Caco-2 (cell line): ENCODE measurements at regions not wholly inside any gene's neighbourhood (a gene's known extent, or its start where the extent isn't known, plus 50 kb on each side); places are given as distances from the start of the nearest gene placed in this dataset.
"Not testable (repeated sequence)": the region's sequence is repeated elsewhere in the genome, so short reads cannot be mapped to it uniquely, and the experiment has no call there.

Experiments used
- BruUV-seq: library from RNA; stranded (reverse); fragments of 400-500 nt; replicated peaks from 2 replicates; lab custom pipeline; 2021; lab: Mats Ljungman, UMichigan
- CTCF ChIA-PET: fragments of 300-600 bp; sonication (Branson Sonifier 250); formaldehyde crosslinking; loops from one replicate; lab custom pipeline; 2022; ENCODE audit warnings: antibody characterized with exemption; lab: Charles Lee
- POLR2A ChIA-PET: fragments of 300-600 bp; sonication (Branson Sonifier 250); formaldehyde crosslinking; loops from one replicate; lab custom pipeline; 2022; ENCODE audit warnings: antibody characterized with exemption; lab: Charles Lee
- DNase-seq, 2 experiments: peaks; one replicate each; pipeline versions ENCODE4 v3.0.0 to v3.0.0-alpha.2; 2020 to 2022
- H3K27me3 ChIP-seq: replicated peaks from 2 replicates; pipeline ENCODE4 v1.6.0; 2011; ENCODE audit warnings: low read length; ENCODE audit not compliant: control insufficient read depth, insufficient read depth
- H3K36me3 ChIP-seq: 2 replicates; pipeline ENCODE4 v1.5.1; 2011; ENCODE audit warnings: low read length; ENCODE audit not compliant: control insufficient read depth, insufficient read depth
- H3K4me1 ChIP-seq: fragments of 250-450 bp; sonication (Bioruptor Pico); 2 replicates; pipeline ENCODE4 v1.5.1; 2020; ENCODE audit warnings: mild to moderate bottlenecking
- H3K4me3 ChIP-seq: 2 replicates; pipeline ENCODE4 v1.5.1; 2011; ENCODE audit warnings: low read depth, mild to moderate bottlenecking, control low read depth, low read length
- H3K9me3 ChIP-seq: fragments of 250-450 bp; sonication (Bioruptor Pico); 2 replicates; pipeline ENCODE4 v1.5.1; 2020; ENCODE audit warnings: mild to moderate bottlenecking, moderate library complexity
- H3K27ac Mint-ChIP-seq: one replicate; pipeline ENCODE4 v1.8.0; 2022; ENCODE audit warnings: mixed read lengths; ENCODE audit not compliant: unreplicated experiment
- H3K27me3 Mint-ChIP-seq: one replicate; pipeline ENCODE4 v1.8.0; 2022; ENCODE audit warnings: mixed read lengths; ENCODE audit not compliant: insufficient read depth, unreplicated experiment
- H3K36me3 Mint-ChIP-seq: one replicate; pipeline ENCODE4 v1.8.0; 2022; ENCODE audit warnings: mild to moderate bottlenecking, mixed read lengths; ENCODE audit not compliant: insufficient read depth, unreplicated experiment
- H3K4me1 Mint-ChIP-seq: one replicate; pipeline ENCODE4 v1.8.0; 2022; ENCODE audit warnings: low read depth, mixed read lengths; ENCODE audit not compliant: unreplicated experiment
- H3K4me3 Mint-ChIP-seq: one replicate; pipeline ENCODE4 v1.8.0; 2022; ENCODE audit warnings: mild to moderate bottlenecking, moderate library complexity, mixed read lengths; ENCODE audit not compliant: unreplicated experiment
- H3K9me3 Mint-ChIP-seq: one replicate; pipeline ENCODE4 v1.8.0; 2022; ENCODE audit warnings: mixed read lengths; ENCODE audit not compliant: unreplicated experiment
- intact Hi-C: fragments of 100-400 bp; cut with micrococcal nuclease; formaldehyde crosslinking; loops from one replicate; pipeline ENCODE4 v1.10.0; 2022; ENCODE audit not compliant: unreplicated experiment
- TF ChIP-seq, protein P1 (sequence below), 2 experiments: fragments of 200-600 bp in 1 of 2; IDR thresholded peaks; 1 replicate in 1 of 2; 2 replicates in 1 of 2; pipeline versions ENCODE4 v1.5.1 to v1.8.0; 2011 to 2022; ENCODE audit warnings: antibody characterized with exemption in 1 of 2, control low read depth in 1 of 2, inconsistent platforms in 1 of 2, low read depth in 1 of 2, low read length in 1 of 2, mild to moderate bottlenecking in 1 of 2, moderate library complexity in 1 of 2; ENCODE audit not compliant: insufficient read depth in 1 of 2, severe bottlenecking in 1 of 2, unreplicated experiment in 1 of 2

DNA sequence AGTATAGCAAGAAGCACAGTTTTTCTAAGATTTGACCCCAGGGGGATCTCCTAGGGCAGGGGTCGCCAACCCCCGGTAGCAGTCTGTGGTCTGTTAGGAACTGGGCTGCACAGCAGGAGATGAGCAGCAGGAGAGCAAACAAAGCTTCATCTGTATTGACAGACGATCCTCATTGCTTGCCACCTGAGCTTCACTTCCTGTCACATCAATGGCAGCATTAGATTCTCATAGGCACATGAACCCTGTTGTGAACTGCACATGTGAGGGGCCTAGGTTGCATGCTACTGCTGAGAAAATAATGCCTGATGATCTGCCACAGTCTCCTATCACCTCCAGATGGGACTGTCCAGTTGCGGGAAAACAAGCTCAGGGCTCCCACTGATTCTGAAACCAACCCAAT is 136.2 kb downstream of the RGPD3 start:
- no peak overlapping the region for H3K27ac Mint-ChIP-seq
- H3K36me3 Mint-ChIP-seq = no peaks in the 10 kb centered on the region
- peaks cover 15% of the 10 kb centered on the region for H3K9me3 Mint-ChIP-seq
- H3K4me1 Mint-ChIP-seq = no peaks in the 10 kb centered on the region
- H3K27me3 Mint-ChIP-seq = no peaks in the 10 kb centered on the region
- Histone ChIP-seq H3K27me3 (no peaks in the 10 kb centered on the region), H3K9me3 (peaks cover 5% of the 10 kb centered on the region; the same call in 1 of the 2 replicates), H3K36me3 (no peaks in the 10 kb centered on the region), H3K4me3 (no peak overlapping the region), H3K4me1 (no peaks in the 10 kb centered on the region)
- intact Hi-C loops = no loop called here
- no TSS peak for BruUV-seq
- no peak for DNase-seq
- TF ChIP-seq, protein P1, sequence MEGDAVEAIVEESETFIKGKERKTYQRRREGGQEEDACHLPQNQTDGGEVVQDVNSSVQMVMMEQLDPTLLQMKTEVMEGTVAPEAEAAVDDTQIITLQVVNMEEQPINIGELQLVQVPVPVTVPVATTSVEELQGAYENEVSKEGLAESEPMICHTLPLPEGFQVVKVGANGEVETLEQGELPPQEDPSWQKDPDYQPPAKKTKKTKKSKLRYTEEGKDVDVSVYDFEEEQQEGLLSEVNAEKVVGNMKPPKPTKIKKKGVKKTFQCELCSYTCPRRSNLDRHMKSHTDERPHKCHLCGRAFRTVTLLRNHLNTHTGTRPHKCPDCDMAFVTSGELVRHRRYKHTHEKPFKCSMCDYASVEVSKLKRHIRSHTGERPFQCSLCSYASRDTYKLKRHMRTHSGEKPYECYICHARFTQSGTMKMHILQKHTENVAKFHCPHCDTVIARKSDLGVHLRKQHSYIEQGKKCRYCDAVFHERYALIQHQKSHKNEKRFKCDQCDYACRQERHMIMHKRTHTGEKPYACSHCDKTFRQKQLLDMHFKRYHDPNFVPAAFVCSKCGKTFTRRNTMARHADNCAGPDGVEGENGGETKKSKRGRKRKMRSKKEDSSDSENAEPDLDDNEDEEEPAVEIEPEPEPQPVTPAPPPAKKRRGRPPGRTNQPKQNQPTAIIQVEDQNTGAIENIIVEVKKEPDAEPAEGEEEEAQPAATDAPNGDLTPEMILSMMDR (IDR thresholded peaks at IDR 0.05; ENCODE audit: insufficient read depth in 1 of 2, low read depth in 1 of 2, low read length in 1 of 2, severe bottlenecking in 1 of 2, unreplicated experiment in 1 of 2) = no peak
- no peak overlapping the region for H3K4me3 Mint-ChIP-seq
- ChIA-PET POLR2A (no interaction called here), CTCF (no interaction called here)

DNA sequence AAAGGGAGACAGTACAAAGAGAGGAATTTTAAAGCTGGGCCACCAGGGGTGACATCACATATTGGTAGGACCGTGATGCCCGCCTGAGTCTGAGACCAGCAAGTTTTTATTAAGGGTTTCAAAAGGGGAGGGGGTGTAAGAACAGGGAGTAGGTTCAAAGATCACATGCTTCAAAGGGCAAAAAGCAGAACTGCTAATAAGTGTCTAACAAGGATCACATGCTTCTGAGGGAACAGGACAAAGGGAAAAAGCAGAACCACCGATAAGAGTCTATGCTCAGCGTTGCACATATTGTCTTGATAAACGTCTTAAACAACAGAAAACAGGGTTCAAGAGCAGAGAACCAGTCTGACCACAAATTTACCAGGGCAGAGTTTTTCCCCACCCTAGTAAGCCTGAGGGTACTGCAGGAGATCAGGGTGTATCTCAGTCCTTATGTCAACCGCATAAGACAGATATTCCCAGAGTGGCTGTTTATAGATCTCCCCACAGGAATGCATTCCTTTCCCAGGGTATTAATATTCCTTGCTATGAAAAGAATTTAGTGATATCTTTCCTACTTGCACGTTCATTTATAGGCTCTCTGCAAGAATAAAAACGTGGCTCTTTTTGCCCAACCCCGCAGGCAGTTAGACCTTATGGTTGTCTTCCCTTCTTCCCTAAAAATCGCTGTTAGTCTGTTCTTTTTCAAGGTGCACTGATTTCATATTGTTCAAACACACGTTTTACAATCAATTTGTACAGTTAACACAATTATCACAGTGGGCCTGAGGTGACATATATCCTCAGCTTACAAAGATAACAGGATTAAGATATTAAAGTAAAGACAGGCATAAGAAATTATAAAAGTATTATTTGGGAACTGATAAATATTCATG is 136.5 kb upstream of the UXS1 start:
- H3K9me3 Mint-ChIP-seq = peaks cover 15% of the 10 kb centered on the region
- CTCF ChIA-PET = not testable (repeated sequence)

DNA sequence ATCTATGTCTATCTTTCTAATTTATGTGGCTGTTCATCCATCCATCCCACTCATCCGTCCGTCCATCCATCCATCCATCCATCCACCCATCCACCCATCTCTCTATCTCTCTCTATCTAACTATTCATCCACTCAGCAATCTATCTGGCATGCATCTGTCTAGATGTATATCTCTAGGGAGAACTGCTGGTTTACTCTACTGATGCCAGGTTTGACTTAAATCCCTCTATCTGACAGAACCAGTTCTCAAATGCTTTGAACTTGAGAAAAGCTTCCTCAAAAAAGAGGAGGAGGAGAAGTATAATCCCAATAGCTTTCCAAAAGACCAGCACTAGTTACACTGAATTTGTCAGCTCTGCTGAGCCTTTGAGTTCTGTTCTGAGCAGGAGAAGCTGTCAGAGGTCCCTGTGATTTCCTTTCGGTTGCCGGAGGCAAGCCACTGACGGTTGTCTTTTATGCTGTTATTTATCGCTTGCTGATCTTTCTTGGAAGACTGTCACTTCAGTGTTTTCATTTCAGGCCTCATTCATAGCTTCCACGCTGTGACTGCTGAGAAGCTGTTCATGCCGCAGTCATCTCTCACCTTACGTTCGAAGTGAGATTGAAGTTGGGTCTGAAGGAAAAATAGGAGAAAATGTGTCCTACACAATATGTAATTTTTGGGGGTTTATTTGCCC is 129.4 kb upstream of the UXS1 start:
- no peak overlapping the region for H3K4me3 ChIP-seq
- no peaks in the 10 kb centered on the region for H3K27me3 ChIP-seq
- no peaks in the 10 kb centered on the region for H3K4me1 Mint-ChIP-seq
- no TSS peak for BruUV-seq
- H3K36me3 ChIP-seq = no peaks in the 10 kb centered on the region
- no peaks in the 10 kb centered on the region for H3K9me3 ChIP-seq
- ChIA-PET POLR2A (no interaction called here), CTCF (no interaction called here)
- H3K27ac Mint-ChIP-seq = no peak overlapping the region
- H3K27me3 Mint-ChIP-seq = no peaks in the 10 kb centered on the region
- DNase-seq = no peak
- H3K4me1 ChIP-seq = no peaks in the 10 kb centered on the region
- no peaks in the 10 kb centered on the region for H3K9me3 Mint-ChIP-seq
- TF ChIP-seq, protein P1 (IDR thresholded peaks at IDR 0.05; ENCODE audit: insufficient read depth in 1 of 2, low read depth in 1 of 2, low read length in 1 of 2, severe bottlenecking in 1 of 2, unreplicated experiment in 1 of 2) = no peak
- intact Hi-C loops = no loop called here
- H3K4me3 Mint-ChIP-seq = no peak overlapping the region
- no peaks in the 10 kb centered on the region for H3K36me3 Mint-ChIP-seq

More for the DNA sequence above, 136.5 kb upstream of the UXS1 start:
- H3K4me1 Mint-ChIP-seq, H3K4me3 ChIP-seq, DNase-seq, H3K27me3 Mint-ChIP-seq, H3K4me3 Mint-ChIP-seq, POLR2A ChIA-PET, H3K27me3 ChIP-seq, intact Hi-C loops, H3K9me3 ChIP-seq, H3K36me3 ChIP-seq, H3K27ac Mint-ChIP-seq, H3K36me3 Mint-ChIP-seq, BruUV-seq, H3K4me1 ChIP-seq: not testable (repeated sequence)
